ENCODE measurements at regions not wholly inside any gene's neighbourhood (a gene's known extent, or its start where the extent isn't known, plus 50 kb on each side); places are given as distances from the start of the nearest gene placed in this dataset.

- no peak for DNase-seq (ENCODE audit: low read depth)
These were observed 650.5 kb downstream of the RNF144B start for GRCh38 chr6:19037607-19038006.

- no peak for DNase-seq (ENCODE audit: low read depth)
These were observed 652.1 kb downstream of the RNF144B start for GRCh38 chr6:19039287-19039686.

- no peak for DNase-seq (ENCODE audit: low read depth)
These were observed 654.8 kb downstream of the RNF144B start for GRCh38 chr6:19041906-19042305.

GRCh38 chr6:19042420-19042819 lies 655.3 kb downstream of the RNF144B start:
- DNase-seq (ENCODE audit: low read depth) = no peak

GRCh38 chr6:19050765-19051164 lies 663.6 kb downstream of the RNF144B start:
- no peak for DNase-seq (ENCODE audit: low read depth)

GRCh38 chr6:19052219-19052618 lies 665.1 kb downstream of the RNF144B start:
- DNase-seq (ENCODE audit: low read depth) = no peak

GRCh38 chr6:19059102-19059501 lies 672.0 kb downstream of the RNF144B start:
- DNase-seq (ENCODE audit: low read depth) = no peak

- DNase-seq (ENCODE audit: low read depth) = no peak
These were observed 680.0 kb downstream of the RNF144B start for GRCh38 chr6:19067165-19067564.

GRCh38 chr6:19070520-19070919 lies 683.4 kb downstream of the RNF144B start:
- DNase-seq (ENCODE audit: low read depth) = no peak

GRCh38 chr6:19083801-19084200 lies 696.7 kb downstream of the RNF144B start:
- no peak for DNase-seq (ENCODE audit: low read depth)

GRCh38 chr6:19086480-19086879 lies 699.3 kb downstream of the RNF144B start:
- no peak for DNase-seq (ENCODE audit: low read depth)

GRCh38 chr6:19087296-19087695 lies 700.1 kb downstream of the RNF144B start:
- DNase-seq (ENCODE audit: low read depth) = no peak

- DNase-seq (ENCODE audit: low read depth) = no peak
These were observed 700.7 kb downstream of the RNF144B start for GRCh38 chr6:19087897-19088296.

- DNase-seq (ENCODE audit: low read depth) = no peak
These were observed 713.6 kb downstream of the RNF144B start for GRCh38 chr6:19100752-19101151.

- no peak for DNase-seq (ENCODE audit: low read depth)
These were observed 715.8 kb downstream of the RNF144B start for GRCh38 chr6:19102936-19103335.

GRCh38 chr6:19107468-19107867 lies 720.3 kb downstream of the RNF144B start:
- no peak for DNase-seq (ENCODE audit: low read depth)

- no peak for DNase-seq (ENCODE audit: low read depth)
These were observed 715.6 kb upstream of the ID4 start for GRCh38 chr6:19121521-19121920.

- DNase-seq (ENCODE audit: low read depth) = no peak
These were observed 710.1 kb upstream of the ID4 start for GRCh38 chr6:19127081-19127480.

GRCh38 chr6:19128701-19129100 lies 708.5 kb upstream of the ID4 start:
- no peak for DNase-seq (ENCODE audit: low read depth)

- no peak for DNase-seq (ENCODE audit: low read depth)
These were observed 701.5 kb upstream of the ID4 start for GRCh38 chr6:19135706-19136105.

- no peak for DNase-seq (ENCODE audit: low read depth)
These were observed 699.7 kb upstream of the ID4 start for GRCh38 chr6:19137505-19137904.

- no peak for DNase-seq (ENCODE audit: low read depth)
These were observed 694.9 kb upstream of the ID4 start for GRCh38 chr6:19142275-19142674.

- DNase-seq (ENCODE audit: low read depth) = no peak
These were observed 686.9 kb upstream of the ID4 start for GRCh38 chr6:19150307-19150706.

- DNase-seq (ENCODE audit: low read depth) = no peak
These were observed 683.7 kb upstream of the ID4 start for GRCh38 chr6:19153270-19153980.

- no peak for DNase-seq (ENCODE audit: low read depth)
These were observed 683.2 kb upstream of the ID4 start for GRCh38 chr6:19153981-19154295.

Measured in activated T-cell treated with anti-CD3 and anti-CD28 coated beads for 1 hour (primary cell).